Activated CD4-positive, alpha-beta T cell treated with anti-CD3 and anti-CD28 coated beads for 4 hours (primary cell): ENCODE measurements at regions not wholly inside any gene's neighbourhood (a gene's known extent, or its start where the extent isn't known, plus 50 kb on each side); places are given as distances from the start of the nearest gene placed in this dataset.
"Not testable (repeated sequence)": the region's sequence is repeated elsewhere in the genome, so short reads cannot be mapped to it uniquely, and the experiment has no call there.

Experiments used
- DNase-seq, 2 donors: peaks; one replicate each; pipeline ENCODE4 v3.0.0-alpha.2; 2020

- peak; percentile 55 to 56 for DNase-seq
Observed at GRCh38 chr21:35840197-35840799, 220.0 kb downstream of the SETD4 start.

DNA sequence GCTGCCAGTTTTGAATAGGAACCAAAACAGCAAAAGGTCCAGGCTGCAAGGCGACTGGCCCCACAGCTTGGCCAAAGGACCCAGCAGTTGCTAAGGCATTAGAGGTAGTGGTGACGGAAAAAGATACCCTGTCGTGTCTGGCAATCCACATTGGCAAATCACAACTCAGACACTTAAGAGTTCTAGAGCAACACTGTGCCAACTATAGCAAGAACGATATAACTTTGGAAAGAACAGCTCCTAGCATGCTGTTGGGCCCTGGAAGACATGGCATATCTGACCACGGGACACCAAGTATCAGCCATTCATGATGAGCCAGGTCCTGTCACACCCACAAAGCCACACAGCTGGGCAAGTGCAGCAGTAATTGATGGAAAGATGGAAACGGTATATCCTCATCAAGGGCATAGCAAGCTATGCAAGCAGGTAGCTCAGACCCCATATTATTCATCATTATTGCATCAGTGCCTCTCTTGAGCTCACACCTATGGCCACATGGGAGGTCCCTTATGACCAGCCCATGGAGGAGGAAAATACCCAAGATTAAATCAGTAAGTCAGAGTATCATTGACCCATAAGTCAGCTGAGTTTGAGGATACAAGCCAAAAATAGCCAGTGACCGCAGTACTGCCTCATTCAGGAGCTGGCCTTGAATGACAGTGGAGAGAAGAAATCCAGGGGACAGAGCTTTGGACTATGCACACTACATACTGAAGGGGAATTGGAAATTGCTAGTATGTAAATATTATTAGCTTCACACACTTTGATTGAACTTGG, 221.2 kb downstream of the SETD4 start:
- no peak for DNase-seq

GRCh38 chr21:35838350-35838749, 222.0 kb downstream of the SETD4 start:
- DNase-seq = no peak

- DNase-seq = no peak
Observed at GRCh38 chr21:35833991-35834390, 226.3 kb downstream of the SETD4 start.

- no peak for DNase-seq
Observed at GRCh38 chr21:35833388-35833787, 226.9 kb downstream of the SETD4 start.

DNA sequence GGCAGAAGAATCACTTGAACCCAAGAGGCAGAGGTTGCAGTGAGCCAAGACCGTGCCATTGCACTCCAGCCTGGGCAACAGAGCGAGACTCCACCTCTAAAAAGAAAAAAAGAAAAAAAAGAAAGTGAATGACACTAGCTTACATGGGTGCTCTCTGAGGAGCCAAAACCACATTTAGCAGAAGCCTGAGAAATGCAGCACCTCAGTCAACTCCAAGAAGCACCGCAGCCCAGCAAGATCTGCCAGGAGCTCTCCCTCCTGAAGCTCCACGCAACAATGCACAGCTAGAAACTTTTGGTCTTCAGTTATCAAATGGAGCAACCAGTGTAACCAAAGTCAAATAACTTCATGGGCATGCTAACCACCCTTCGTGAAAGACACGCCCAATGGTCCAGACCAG, 229.1 kb downstream of the SETD4 start:
- DNase-seq = no peak

DNA sequence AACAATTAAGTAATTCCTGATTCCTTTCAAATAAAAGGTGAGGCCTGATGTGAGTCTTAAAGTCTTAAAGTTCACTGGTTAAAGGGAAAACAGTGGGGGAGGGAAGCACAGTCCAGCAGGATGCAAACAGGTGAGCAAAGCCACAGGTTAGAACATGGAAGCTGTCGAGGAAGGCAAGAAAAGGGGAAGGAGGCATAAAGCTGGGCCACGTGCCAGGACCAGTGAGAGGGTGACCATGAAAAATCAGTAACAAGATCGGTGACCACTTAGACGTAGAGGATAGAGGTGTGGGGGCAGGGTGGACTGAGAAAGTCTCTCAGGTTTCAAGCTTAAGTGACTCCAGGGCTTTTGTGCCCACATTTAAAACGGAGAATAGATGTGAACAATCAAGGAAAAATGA, 231.3 kb downstream of the SETD4 start:
- no peak for DNase-seq

GRCh38 chr21:35828161-35828560, 232.2 kb downstream of the SETD4 start:
- no peak for DNase-seq

- no peak for DNase-seq
Observed at GRCh38 chr21:35827004-35827403, 233.3 kb downstream of the SETD4 start.

DNA sequence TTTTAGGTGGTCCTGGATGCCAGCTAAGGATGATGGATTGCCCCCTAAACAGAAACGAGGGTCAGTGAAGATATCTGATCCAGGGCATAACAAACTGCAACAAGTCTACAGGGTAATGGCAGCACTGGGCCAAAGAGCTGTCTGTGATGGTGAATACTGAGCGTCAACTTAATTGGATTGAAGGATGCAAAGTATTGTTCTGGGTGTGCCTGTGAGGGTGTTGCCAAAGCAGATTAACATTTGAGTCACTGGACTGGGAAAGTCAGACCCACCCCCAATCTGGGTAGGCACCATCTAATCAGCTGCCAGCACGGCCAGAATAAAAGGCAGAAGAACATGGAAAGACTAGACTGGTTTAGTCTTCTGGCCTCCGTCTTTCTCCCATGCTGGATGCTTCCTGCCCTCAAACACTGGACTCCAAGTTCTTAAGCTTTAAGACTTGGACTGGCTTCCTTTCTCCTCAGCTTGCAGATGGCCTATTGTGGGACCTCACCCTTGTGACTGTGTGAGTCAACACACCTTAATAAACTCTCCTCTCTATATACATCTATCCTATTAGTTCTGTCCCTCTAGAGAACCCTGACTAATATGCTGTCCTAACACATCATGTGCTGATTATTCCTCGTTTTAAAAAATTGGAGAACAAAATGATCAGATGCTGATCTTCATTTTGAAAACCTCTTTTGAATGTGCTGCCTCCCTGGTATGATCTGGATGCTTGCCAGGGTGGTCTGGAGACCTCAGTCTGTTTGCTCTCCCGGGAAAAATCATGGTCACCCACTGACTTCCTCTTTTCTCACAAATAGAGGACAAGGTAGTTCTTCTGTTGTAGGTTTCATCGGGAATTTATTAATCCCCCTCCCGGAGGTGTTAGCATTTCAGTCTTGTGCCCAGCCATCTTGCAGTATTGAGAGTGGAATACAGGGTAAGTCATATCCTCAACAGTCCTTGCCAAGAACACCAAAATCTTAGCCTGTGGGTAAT, 234.7 kb downstream of the SETD4 start:
- no peak for DNase-seq

- no peak for DNase-seq
Observed at GRCh38 chr21:35824136-35824535, 236.2 kb downstream of the SETD4 start.

GRCh38 chr21:35819134-35819533, 241.2 kb downstream of the SETD4 start:
- DNase-seq = no peak

- DNase-seq = no peak
Observed at GRCh38 chr21:35818597-35818996, 241.7 kb downstream of the SETD4 start.

- DNase-seq = no peak
Observed at GRCh38 chr21:35814858-35815619, 245.3 kb downstream of the SETD4 start.

DNA sequence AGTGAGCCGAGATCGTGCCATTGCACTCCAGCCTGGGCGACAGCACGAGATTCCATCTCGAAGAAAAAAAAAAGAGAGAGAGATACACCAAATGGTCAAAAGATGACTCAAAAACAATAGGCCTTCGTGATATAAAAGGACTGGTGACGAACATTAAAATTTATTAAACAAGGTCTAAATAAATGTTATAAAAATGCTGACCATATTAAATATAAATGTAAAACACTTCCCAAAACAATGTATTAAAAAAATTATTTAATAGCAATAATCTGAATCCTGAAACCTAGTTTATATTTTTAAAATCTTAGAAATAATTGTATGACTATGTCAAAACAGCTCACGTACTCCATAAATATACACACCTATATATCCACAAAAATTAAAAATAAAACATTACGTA, 247.6 kb downstream of the SETD4 start:
- no peak for DNase-seq

DNA sequence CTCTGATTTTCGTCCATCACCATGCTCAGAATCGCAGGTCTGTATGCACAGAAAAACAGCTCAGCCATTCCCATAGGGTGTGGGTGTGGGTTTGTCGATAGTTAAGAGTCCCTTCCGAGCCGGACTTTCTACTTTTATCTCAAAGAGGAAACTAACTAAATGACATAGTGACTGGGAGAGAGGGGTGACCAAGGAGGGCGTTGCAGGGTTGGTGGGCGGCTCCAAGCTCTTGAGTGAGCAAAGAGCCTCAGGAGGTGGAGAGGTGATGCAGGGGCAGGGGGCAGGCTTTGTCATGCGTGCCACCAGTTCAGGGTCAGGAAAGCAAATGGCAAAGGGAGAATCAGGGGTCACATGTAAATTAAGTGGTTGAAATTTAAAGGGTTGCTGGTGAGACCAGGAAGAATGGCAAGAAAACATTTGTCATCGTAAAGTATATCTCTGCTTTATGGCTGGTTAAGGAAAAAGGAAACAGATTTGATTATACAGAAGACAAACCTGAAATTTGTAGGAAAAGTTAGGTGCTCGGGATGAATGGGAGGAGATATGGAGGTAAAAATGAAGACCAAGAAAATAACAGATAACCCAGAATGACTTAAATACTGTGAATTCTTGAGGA, 249.0 kb downstream of the SETD4 start:
- no peak for DNase-seq

- DNase-seq = no peak
Observed at GRCh38 chr21:35810431-35810970, 249.8 kb downstream of the SETD4 start.

DNA sequence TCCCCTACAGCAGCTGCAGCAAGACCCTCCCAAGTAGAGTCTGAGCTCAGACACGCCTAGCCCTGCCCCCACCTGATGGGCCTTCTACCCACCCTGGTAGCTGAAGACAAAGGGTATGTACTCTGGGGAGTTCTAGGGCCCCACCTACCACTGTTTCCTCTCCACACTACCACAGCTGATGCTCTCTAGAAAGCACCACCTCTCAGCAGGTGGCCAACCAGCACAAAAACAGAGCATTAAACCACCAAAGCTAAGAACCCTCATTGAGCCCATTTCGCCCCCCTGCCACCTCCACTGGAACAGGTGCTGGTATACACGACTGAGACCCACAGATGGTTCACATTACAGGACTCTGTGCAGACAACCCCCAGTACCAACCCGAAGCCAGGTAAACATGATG, 258.9 kb downstream of the SETD4 start:
- DNase-seq = no peak

GRCh38 chr21:35800796-35801385, 259.4 kb downstream of the SETD4 start:
- DNase-seq = not testable (repeated sequence)

GRCh38 chr21:35796844-35797243, 263.5 kb downstream of the SETD4 start:
- DNase-seq = no peak

DNA sequence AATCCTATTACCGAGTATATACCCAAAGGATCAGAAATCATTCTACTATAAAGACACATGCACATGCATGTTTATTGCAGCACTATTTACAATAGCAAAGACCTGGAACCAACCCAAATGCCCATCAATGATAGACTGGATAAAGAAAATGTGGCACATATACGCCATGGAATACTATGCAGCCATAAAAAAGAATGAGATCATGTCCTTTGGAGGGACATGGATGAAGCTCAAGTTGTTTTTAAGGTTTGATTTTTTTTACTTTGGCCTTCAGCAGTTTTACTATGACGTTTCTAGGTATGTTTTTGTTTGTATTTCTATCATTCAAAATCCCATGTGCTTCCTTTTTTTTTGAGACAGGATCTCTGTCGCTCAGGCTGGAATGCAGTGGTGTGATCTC, 265.8 kb downstream of the SETD4 start:
- not testable (repeated sequence) for DNase-seq
